ENCODE measurements at regions not wholly inside any gene's neighbourhood (a gene's known extent, or its start where the extent isn't known, plus 50 kb on each side); places are given as distances from the start of the nearest gene placed in this dataset.

GRCh38 chr3:72690629-72691028, 157.6 kb downstream of the SHQ1 start:
- H3K36me3 ChIP-seq: no peaks in the 10 kb centered on the region
- no peaks in the 10 kb centered on the region for H3K27me3 ChIP-seq
- no peak for DNase-seq (ENCODE audit: extremely low spot score in 2 of 2)
- H3K4me1 ChIP-seq: peaks cover 9% of the 10 kb centered on the region
- no peak for TF ChIP-seq CTCF (IDR thresholded peaks at IDR 0.05)
- TF ChIP-seq POLR2AphosphoS5 (IDR thresholded peaks at IDR 0.05; ENCODE audit: insufficient read depth in 1 of 2, low read depth in 1 of 2): no peak
- no peak for TF ChIP-seq POLR2A (IDR thresholded peaks at IDR 0.05)
- H3K4me3 ChIP-seq: no peak overlapping the region
- intact Hi-C loops (cut with DNase I): no loop called here
- no peaks in the 10 kb centered on the region for H3K9me3 ChIP-seq
- no peak overlapping the region for H3K27ac ChIP-seq

GRCh38 chr3:72682936-72683452, 165.3 kb downstream of the SHQ1 start:
- Histone ChIP-seq H3K4me3 (no peak overlapping the region), H3K9me3 (no peaks in the 10 kb centered on the region), H3K36me3 (no peaks in the 10 kb centered on the region), H3K27ac (no peak overlapping the region), H3K4me1 (no peaks in the 10 kb centered on the region), H3K27me3 (no peaks in the 10 kb centered on the region)
- TF ChIP-seq POLR2AphosphoS5 (IDR thresholded peaks at IDR 0.05; ENCODE audit: insufficient read depth in 1 of 2, low read depth in 1 of 2) (no peak), CTCF (IDR thresholded peaks at IDR 0.05) (no peak), POLR2A (IDR thresholded peaks at IDR 0.05) (no peak)
- DNase-seq (ENCODE audit: extremely low spot score in 2 of 2): no peak
- intact Hi-C loops (cut with DNase I): no loop called here

GRCh38 chr3:72681598-72681997, 166.6 kb downstream of the SHQ1 start:
- no peak overlapping the region for H3K27ac ChIP-seq
- no peak overlapping the region for H3K4me3 ChIP-seq
- no peak for DNase-seq (ENCODE audit: extremely low spot score in 2 of 2)

GRCh38 chr3:72680766-72681165, 167.5 kb downstream of the SHQ1 start:
- H3K9me3 ChIP-seq: no peaks in the 10 kb centered on the region

More at GRCh38 chr3:72681598-72681997, 166.6 kb downstream of the SHQ1 start:
- TF ChIP-seq CTCF (IDR thresholded peaks at IDR 0.05) (no peak), POLR2A (IDR thresholded peaks at IDR 0.05) (no peak), POLR2AphosphoS5 (IDR thresholded peaks at IDR 0.05; ENCODE audit: insufficient read depth in 1 of 2, low read depth in 1 of 2) (no peak)
- Histone ChIP-seq H3K27me3 (no peaks in the 10 kb centered on the region), H3K9me3 (no peaks in the 10 kb centered on the region), H3K36me3 (no peaks in the 10 kb centered on the region), H3K4me1 (no peaks in the 10 kb centered on the region)
- intact Hi-C loops (cut with DNase I): no loop called here

More at GRCh38 chr3:72680766-72681165, 167.5 kb downstream of the SHQ1 start:
- TF ChIP-seq POLR2A (IDR thresholded peaks at IDR 0.05) (no peak), CTCF (IDR thresholded peaks at IDR 0.05) (no peak), POLR2AphosphoS5 (IDR thresholded peaks at IDR 0.05; ENCODE audit: insufficient read depth in 1 of 2, low read depth in 1 of 2) (no peak)
- no peaks in the 10 kb centered on the region for H3K36me3 ChIP-seq
- intact Hi-C loops (cut with DNase I): no loop called here
- H3K4me3 ChIP-seq: no peak overlapping the region
- H3K4me1 ChIP-seq: no peaks in the 10 kb centered on the region
- no peaks in the 10 kb centered on the region for H3K27me3 ChIP-seq
- DNase-seq (ENCODE audit: extremely low spot score in 2 of 2): no peak
- H3K27ac ChIP-seq: no peak overlapping the region

All from vagina (tissue), 2 donors.